ENCODE measurements at regions not wholly inside any gene's neighbourhood (a gene's known extent, or its start where the extent isn't known, plus 50 kb on each side); places are given as distances from the start of the nearest gene placed in this dataset.

DNA sequence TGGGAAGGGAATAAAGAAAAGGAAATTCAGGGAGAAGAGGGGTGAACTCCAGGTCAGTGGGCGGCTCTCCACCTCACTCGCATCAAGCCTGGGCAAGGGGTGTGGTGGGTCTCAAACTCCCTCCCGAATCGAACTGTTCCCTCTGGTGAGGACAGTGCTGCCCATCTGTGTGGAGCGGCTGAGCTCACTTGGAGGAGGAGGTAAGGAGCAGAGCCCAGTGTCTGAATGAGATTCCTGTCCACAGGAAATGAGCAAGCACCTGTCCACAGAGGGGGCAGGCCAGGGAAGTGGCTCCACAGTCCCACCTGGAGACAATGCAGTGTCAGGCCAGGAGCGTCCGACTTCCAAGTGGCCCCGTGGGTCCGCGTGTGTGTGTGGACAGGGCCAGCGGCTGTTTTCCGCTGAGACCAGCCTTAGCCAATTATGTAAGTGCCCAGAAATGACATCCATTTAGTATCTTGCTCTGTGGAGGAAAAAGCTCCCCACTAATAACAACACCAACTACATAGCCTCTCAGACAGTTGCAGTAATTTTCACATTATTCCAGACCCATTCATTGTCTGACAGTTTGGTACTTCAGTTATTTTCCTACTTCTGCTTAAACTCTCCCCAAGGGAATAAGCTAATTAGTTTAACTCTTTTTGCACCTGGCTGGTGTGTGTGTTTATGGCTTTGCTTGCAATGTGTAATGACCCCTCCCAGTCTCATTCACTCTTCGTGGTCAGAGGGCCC lies 114.6 kb downstream of the SOX1 start:
- TF ChIP-seq, protein P1, sequence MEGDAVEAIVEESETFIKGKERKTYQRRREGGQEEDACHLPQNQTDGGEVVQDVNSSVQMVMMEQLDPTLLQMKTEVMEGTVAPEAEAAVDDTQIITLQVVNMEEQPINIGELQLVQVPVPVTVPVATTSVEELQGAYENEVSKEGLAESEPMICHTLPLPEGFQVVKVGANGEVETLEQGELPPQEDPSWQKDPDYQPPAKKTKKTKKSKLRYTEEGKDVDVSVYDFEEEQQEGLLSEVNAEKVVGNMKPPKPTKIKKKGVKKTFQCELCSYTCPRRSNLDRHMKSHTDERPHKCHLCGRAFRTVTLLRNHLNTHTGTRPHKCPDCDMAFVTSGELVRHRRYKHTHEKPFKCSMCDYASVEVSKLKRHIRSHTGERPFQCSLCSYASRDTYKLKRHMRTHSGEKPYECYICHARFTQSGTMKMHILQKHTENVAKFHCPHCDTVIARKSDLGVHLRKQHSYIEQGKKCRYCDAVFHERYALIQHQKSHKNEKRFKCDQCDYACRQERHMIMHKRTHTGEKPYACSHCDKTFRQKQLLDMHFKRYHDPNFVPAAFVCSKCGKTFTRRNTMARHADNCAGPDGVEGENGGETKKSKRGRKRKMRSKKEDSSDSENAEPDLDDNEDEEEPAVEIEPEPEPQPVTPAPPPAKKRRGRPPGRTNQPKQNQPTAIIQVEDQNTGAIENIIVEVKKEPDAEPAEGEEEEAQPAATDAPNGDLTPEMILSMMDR (IDR thresholded peaks at IDR 0.05) = no peak

DNA sequence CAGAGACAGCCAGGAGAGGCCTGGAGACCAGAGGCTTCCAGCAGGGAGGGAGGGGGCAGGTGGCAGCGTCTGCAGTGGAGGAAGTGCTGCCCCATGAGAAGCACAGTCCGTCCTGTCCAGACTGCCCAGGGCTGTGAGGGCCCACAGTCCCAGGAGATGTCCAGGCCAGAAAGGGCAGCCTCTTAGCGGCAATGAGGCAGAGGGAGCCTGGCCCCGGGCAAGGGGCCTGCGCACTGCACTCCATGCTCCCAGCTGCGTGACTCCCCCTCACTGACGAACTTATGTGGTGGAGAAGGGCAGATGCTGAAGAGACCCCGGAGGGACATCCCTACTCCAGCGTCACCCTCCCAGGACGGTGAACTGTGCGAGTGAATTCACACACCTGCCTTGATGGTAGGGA lies 115.3 kb downstream of the SOX1 start:
- TF ChIP-seq, protein P1 (IDR thresholded peaks at IDR 0.05) = no peak

DNA sequence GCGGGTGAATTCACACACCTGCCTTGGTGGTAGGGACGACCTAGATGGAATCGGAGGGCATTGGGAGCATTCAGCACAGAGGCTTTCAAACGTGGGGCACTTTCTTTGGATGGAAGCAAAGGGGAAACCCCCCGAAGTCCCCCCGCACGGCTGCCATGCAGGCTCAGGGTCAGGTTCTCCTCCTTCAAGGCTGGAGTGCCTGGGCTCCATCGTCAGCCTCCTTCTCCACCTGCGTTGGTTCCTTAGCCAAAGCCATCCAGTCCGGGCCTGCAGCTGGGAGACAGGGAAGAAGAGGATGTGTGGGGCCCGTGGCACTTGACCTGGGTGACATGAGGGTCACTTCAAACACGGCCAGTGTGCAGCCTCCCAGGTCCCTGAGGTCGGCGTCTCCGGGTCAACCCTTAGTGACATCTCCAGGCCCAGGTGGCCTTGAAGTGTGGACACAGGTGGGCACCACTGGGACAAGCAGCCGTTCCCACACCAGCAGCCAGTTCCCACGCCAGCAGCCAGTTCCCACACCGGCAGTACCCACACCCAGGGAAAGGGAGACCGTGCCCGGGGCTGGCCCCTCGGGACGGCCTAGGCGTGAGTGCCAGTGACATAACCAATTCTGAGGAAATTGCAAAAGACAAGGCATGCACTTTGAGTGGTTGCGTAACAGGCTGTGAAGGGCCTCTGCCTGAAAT lies 116.0 kb downstream of the SOX1 start:
- TF ChIP-seq, protein P1 (IDR thresholded peaks at IDR 0.05) = no peak

DNA sequence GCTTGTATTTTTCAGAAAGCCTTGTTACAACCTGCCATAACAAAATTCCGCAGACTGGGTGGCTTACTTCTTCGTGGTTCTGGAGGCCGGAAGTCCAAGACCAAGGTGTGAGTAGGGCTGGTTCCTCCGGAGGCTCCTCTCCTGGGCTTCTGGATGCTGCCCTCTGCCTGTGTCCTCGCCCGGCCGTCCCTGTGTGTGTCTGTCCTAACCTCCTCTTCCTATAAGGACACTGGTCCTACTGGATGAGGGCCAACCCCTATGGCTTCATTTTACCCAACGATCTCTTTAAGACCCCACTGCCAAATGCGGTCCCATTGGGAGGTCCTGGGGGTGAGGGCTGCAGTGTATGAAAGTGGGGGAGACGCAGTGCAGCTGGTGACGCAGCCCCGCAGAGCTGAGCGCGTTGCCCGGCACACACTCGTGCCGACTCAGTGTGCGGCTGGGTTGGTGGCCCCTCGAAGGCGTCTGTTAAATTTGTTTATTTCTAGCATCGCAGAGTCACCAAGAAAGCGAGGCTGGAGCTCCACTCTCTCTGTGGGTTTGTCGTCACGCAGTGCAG lies 116.7 kb downstream of the SOX1 start:
- TF ChIP-seq, protein P1 (IDR thresholded peaks at IDR 0.05) = no peak

DNA sequence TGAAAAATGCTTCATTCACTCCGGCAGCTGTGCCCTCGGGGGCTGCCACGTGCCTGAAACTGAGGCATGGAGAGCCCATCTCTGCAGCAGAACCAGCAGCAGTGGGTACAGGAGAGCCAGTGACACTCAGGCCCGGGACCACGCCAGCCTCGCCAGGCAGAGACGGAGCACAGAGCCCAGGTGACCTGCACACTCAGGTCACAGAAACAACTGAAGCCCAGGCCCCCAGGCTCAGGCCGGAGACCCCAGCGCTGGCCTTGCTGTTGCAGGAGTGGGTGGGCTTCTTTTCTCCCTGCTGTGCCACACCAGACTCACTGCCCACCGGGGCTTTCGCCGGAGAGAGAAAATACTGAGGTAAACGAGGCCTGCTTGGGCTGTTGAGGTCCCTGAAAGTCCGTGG lies 117.3 kb downstream of the SOX1 start:
- TF ChIP-seq, protein P1 (IDR thresholded peaks at IDR 0.05) = no peak

DNA sequence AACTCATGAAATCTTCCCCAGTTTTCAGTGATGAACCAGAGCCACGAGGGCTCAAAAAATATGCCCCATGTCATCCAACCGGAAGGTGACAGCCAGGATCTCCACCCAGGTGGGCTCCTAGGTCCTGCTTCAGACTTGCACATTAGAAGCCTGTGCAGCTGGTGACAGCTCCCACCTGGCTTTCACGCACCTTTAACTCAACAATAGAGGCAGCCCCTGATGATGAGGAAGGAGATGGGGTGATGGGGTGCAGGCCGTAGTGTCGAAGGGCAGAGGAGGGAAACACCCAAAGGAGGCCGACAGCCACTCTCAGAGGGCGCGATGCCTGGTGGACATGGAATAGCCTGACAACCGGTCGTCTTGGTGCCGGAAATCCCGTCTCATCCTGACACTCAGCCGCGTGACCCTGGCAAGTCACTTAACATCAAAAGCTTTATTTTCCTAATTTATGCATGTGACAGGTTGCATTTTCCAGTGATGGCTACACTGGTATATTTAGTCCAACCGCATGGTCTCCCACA lies 118.0 kb downstream of the SOX1 start:
- TF ChIP-seq, protein P1 (IDR thresholded peaks at IDR 0.05) = no peak

DNA sequence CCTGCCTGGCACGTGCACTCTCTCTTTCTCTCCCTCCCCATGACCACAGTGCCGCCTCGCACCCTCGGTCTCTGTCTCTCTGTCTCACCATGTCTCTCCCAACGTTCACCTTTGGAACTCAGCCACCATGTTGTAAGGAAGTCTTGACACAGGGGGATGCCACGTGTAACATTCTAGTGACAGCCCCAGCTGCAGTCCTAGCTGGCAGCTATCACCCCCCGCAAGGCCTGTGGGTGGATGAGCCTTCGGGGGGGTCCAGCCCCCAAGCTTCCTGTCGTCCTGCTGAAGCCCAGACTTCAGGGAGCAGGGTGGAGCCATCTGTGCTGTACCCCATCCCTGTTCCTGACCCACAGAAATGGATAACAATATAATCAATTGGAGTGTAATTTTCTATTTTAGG lies 118.5 kb downstream of the SOX1 start:
- TF ChIP-seq, protein P1 (IDR thresholded peaks at IDR 0.05) = no peak

Data from LNCAP (cell line).